ENCODE measurements at regions not wholly inside any gene's neighbourhood (a gene's known extent, or its start where the extent isn't known, plus 50 kb on each side); places are given as distances from the start of the nearest gene placed in this dataset.

GRCh38 chr2:107430006-107430405 is 396.7 kb upstream of the RGPD4 start:
- TF ChIP-seq CTCF (IDR thresholded peaks at IDR 0.05; ENCODE audit: unreplicated experiment) = no peak
- Mint-ChIP-seq H3K9me3 (ENCODE audit: low read depth, unreplicated experiment) (peaks cover 9% of the 10 kb centered on the region), H3K4me1 (ENCODE audit: low read depth, unreplicated experiment) (no peaks in the 10 kb centered on the region), H3K4me3 (ENCODE audit: low read depth, unreplicated experiment) (no peak overlapping the region), H3K27ac (ENCODE audit: unreplicated experiment) (no peak overlapping the region), H3K36me3 (ENCODE audit: insufficient read depth, unreplicated experiment) (no peaks in the 10 kb centered on the region), H3K27me3 (ENCODE audit: unreplicated experiment) (no peaks in the 10 kb centered on the region)
- CTCF ChIA-PET = no interaction called here
- intact Hi-C loops (cut with micrococcal nuclease; ENCODE audit: unreplicated experiment) = no loop called here
- DNase-seq = no peak
- no TSS peak for BruUV-seq (replicated peaks)

- no TSS peak for BruUV-seq (replicated peaks)
- intact Hi-C loops (cut with micrococcal nuclease; ENCODE audit: unreplicated experiment) = no loop called here
- Mint-ChIP-seq H3K36me3 (ENCODE audit: insufficient read depth, unreplicated experiment) (no peaks in the 10 kb centered on the region), H3K4me1 (ENCODE audit: low read depth, unreplicated experiment) (no peaks in the 10 kb centered on the region), H3K27me3 (ENCODE audit: unreplicated experiment) (no peaks in the 10 kb centered on the region), H3K9me3 (ENCODE audit: low read depth, unreplicated experiment) (peaks cover 5% of the 10 kb centered on the region), H3K4me3 (ENCODE audit: low read depth, unreplicated experiment) (no peak overlapping the region), H3K27ac (ENCODE audit: unreplicated experiment) (no peak overlapping the region)
- CTCF ChIA-PET = no interaction called here
- no peak for TF ChIP-seq CTCF (IDR thresholded peaks at IDR 0.05; ENCODE audit: unreplicated experiment)
- DNase-seq = no peak
Measured at GRCh38 chr2:107430596-107431266, 396.0 kb upstream of the RGPD4 start.

- H3K4me3 Mint-ChIP-seq (ENCODE audit: low read depth, unreplicated experiment) = no peak overlapping the region
- intact Hi-C loops (cut with micrococcal nuclease; ENCODE audit: unreplicated experiment) = no loop called here
Measured at GRCh38 chr2:107436281-107436680, 390.4 kb upstream of the RGPD4 start.

GRCh38 chr2:107437265-107437664 is 389.4 kb upstream of the RGPD4 start:
- no TSS peak for BruUV-seq (replicated peaks)
- H3K36me3 Mint-ChIP-seq (ENCODE audit: insufficient read depth, unreplicated experiment) = no peaks in the 10 kb centered on the region
- intact Hi-C loops (cut with micrococcal nuclease; ENCODE audit: unreplicated experiment) = no loop called here
- H3K27ac Mint-ChIP-seq (ENCODE audit: unreplicated experiment) = no peak overlapping the region
- no peaks in the 10 kb centered on the region for H3K4me1 Mint-ChIP-seq (ENCODE audit: low read depth, unreplicated experiment)
- no peaks in the 10 kb centered on the region for H3K27me3 Mint-ChIP-seq (ENCODE audit: unreplicated experiment)
- DNase-seq = no peak
- TF ChIP-seq CTCF (IDR thresholded peaks at IDR 0.05; ENCODE audit: unreplicated experiment) = no peak
- CTCF ChIA-PET = no interaction called here
- no peak overlapping the region for H3K4me3 Mint-ChIP-seq (ENCODE audit: low read depth, unreplicated experiment)
- peaks cover 20% of the 10 kb centered on the region for H3K9me3 Mint-ChIP-seq (ENCODE audit: low read depth, unreplicated experiment)

More at GRCh38 chr2:107436281-107436680, 390.4 kb upstream of the RGPD4 start:
- CTCF ChIA-PET = no interaction called here
- Mint-ChIP-seq H3K27me3 (ENCODE audit: unreplicated experiment) (no peaks in the 10 kb centered on the region), H3K9me3 (ENCODE audit: low read depth, unreplicated experiment) (peaks cover 20% of the 10 kb centered on the region), H3K36me3 (ENCODE audit: insufficient read depth, unreplicated experiment) (no peaks in the 10 kb centered on the region), H3K27ac (ENCODE audit: unreplicated experiment) (no peak overlapping the region), H3K4me1 (ENCODE audit: low read depth, unreplicated experiment) (no peaks in the 10 kb centered on the region)
- no peak for TF ChIP-seq CTCF (IDR thresholded peaks at IDR 0.05; ENCODE audit: unreplicated experiment)
- DNase-seq = no peak
- no TSS peak for BruUV-seq (replicated peaks)
